ENCODE measurements at regions not wholly inside any gene's neighbourhood (a gene's known extent, or its start where the extent isn't known, plus 50 kb on each side); places are given as distances from the start of the nearest gene placed in this dataset.

DNA sequence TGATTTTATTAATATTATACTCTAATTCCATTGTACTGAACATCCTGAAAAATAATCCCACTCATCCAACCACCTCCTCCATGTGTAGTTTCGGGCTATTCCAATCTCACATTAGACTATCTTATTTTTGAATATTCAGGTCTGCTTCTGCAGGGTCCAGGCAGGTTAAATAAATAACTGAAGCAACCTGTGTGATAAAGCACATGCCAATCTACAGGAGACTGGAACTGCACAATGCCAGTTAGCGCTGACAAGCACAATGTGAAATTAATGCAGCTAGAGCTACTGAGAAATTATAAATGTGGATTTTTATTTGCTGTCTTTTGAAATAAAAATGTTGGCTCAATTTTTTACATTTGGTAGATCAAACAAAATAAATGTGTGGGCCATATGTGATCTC is 540.1 kb upstream of the ATXN8OS start:
- H3K27ac ChIP-seq (ENCODE audit: low read depth, low read length): no peak overlapping the region
- Mint-ChIP-seq H3K9me3 (ENCODE audit: unreplicated experiment) (no peaks in the 10 kb centered on the region), H3K4me3 (ENCODE audit: unreplicated experiment) (no peak overlapping the region), H3K36me3 (ENCODE audit: low read depth, unreplicated experiment) (no peaks in the 10 kb centered on the region), H3K4me1 (ENCODE audit: low read depth, unreplicated experiment) (peaks cover 3% of the 10 kb centered on the region), H3K27me3 (ENCODE audit: low read depth, unreplicated experiment) (no peaks in the 10 kb centered on the region), H3K27ac (ENCODE audit: unreplicated experiment) (no peak overlapping the region)
- H4K20me1 ChIP-seq (ENCODE audit: insufficient read depth, low read length): no peaks in the 10 kb centered on the region
- no peak overlapping the region for H3K4me2 ChIP-seq (ENCODE audit: low read length)
- H3K9me3 ChIP-seq (ENCODE audit: insufficient read depth, low read depth, low read length): no peaks in the 10 kb centered on the region
- no peak overlapping the region for H3K9ac ChIP-seq (ENCODE audit: low read length)
- DNase-seq (ENCODE audit: low read depth) (no peak), FAIRE-seq (no peak)
- H3K36me3 ChIP-seq (ENCODE audit: insufficient read depth, low read length): no peaks in the 10 kb centered on the region
- no peaks in the 10 kb centered on the region for H3K79me2 ChIP-seq (ENCODE audit: insufficient read depth, low read length)
- TF ChIP-seq, protein P1, sequence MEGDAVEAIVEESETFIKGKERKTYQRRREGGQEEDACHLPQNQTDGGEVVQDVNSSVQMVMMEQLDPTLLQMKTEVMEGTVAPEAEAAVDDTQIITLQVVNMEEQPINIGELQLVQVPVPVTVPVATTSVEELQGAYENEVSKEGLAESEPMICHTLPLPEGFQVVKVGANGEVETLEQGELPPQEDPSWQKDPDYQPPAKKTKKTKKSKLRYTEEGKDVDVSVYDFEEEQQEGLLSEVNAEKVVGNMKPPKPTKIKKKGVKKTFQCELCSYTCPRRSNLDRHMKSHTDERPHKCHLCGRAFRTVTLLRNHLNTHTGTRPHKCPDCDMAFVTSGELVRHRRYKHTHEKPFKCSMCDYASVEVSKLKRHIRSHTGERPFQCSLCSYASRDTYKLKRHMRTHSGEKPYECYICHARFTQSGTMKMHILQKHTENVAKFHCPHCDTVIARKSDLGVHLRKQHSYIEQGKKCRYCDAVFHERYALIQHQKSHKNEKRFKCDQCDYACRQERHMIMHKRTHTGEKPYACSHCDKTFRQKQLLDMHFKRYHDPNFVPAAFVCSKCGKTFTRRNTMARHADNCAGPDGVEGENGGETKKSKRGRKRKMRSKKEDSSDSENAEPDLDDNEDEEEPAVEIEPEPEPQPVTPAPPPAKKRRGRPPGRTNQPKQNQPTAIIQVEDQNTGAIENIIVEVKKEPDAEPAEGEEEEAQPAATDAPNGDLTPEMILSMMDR (IDR thresholded peaks at IDR 0.05; ENCODE audit: insufficient read depth, low read depth, low read length): no peak
- no peak for TF ChIP-seq EZH2 (IDR thresholded peaks at IDR 0.05; ENCODE audit: insufficient read depth, low read length)
- no peaks in the 10 kb centered on the region for H3K4me1 ChIP-seq (ENCODE audit: insufficient read depth, low read length)
- H2AFZ ChIP-seq (ENCODE audit: low read depth, low read length): no peak overlapping the region
- H3K27me3 ChIP-seq (ENCODE audit: insufficient read depth, low read length): peaks cover 3% of the 10 kb centered on the region
- no peak overlapping the region for H3K4me3 ChIP-seq (ENCODE audit: insufficient read depth, low read depth, low read length)

GRCh38 chr13:69566104-69566716 is 541.4 kb upstream of the ATXN8OS start:
- no peak overlapping the region for H3K9ac ChIP-seq (ENCODE audit: low read length)
- H2AFZ ChIP-seq (ENCODE audit: low read depth, low read length): no peak overlapping the region
- no peak overlapping the region for H3K4me3 ChIP-seq (ENCODE audit: insufficient read depth, low read depth, low read length)
- no peak overlapping the region for H3K27ac Mint-ChIP-seq (ENCODE audit: unreplicated experiment)
- no peaks in the 10 kb centered on the region for H3K9me3 Mint-ChIP-seq (ENCODE audit: unreplicated experiment)
- FAIRE-seq (no peak), DNase-seq (ENCODE audit: low read depth) (no peak)
- no peaks in the 10 kb centered on the region for H3K4me1 ChIP-seq (ENCODE audit: insufficient read depth, low read length)
- H3K27me3 ChIP-seq (ENCODE audit: insufficient read depth, low read length): peaks cover 3% of the 10 kb centered on the region
- no peak overlapping the region for H3K27ac ChIP-seq (ENCODE audit: low read depth, low read length)
- H3K4me2 ChIP-seq (ENCODE audit: low read length): no peak overlapping the region
- H4K20me1 ChIP-seq (ENCODE audit: insufficient read depth, low read length): no peaks in the 10 kb centered on the region
- H3K79me2 ChIP-seq (ENCODE audit: insufficient read depth, low read length): no peaks in the 10 kb centered on the region
- TF ChIP-seq, protein P1 (IDR thresholded peaks at IDR 0.05; ENCODE audit: insufficient read depth, low read depth, low read length): no peak
- no peak for TF ChIP-seq EZH2 (IDR thresholded peaks at IDR 0.05; ENCODE audit: insufficient read depth, low read length)
- H3K27me3 Mint-ChIP-seq (ENCODE audit: low read depth, unreplicated experiment): no peaks in the 10 kb centered on the region
- H3K36me3 Mint-ChIP-seq (ENCODE audit: low read depth, unreplicated experiment): no peaks in the 10 kb centered on the region
- no peaks in the 10 kb centered on the region for H3K36me3 ChIP-seq (ENCODE audit: insufficient read depth, low read length)
- H3K4me3 Mint-ChIP-seq (ENCODE audit: unreplicated experiment): no peak overlapping the region
- H3K4me1 Mint-ChIP-seq (ENCODE audit: low read depth, unreplicated experiment): peaks cover 3% of the 10 kb centered on the region
- no peaks in the 10 kb centered on the region for H3K9me3 ChIP-seq (ENCODE audit: insufficient read depth, low read depth, low read length)

DNA sequence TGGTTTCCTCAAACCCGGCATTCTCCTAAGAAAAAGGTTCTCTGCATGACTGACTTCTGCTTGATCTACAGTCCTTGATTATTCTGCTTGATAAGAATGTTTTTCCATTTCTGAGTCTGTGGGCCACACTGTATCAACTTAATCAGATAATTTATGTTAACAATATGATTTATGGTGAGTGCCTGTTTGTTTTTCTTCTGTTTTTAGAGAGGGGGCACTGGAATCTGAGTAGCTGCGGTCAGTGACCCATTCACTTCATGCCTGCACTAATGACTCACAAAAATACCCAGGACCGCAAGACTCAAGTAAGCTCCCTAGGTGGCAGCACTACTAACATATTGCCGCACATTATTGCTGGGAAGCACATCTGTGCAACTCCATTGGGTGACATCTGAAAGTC is 542.3 kb upstream of the ATXN8OS start:
- Histone ChIP-seq H3K27me3 (ENCODE audit: insufficient read depth, low read length) (peaks cover 3% of the 10 kb centered on the region), H2AFZ (ENCODE audit: low read depth, low read length) (no peak overlapping the region), H3K9me3 (ENCODE audit: insufficient read depth, low read depth, low read length) (no peaks in the 10 kb centered on the region), H3K27ac (ENCODE audit: low read depth, low read length) (no peak overlapping the region), H3K4me1 (ENCODE audit: insufficient read depth, low read length) (no peaks in the 10 kb centered on the region), H3K36me3 (ENCODE audit: insufficient read depth, low read length) (no peaks in the 10 kb centered on the region), H3K79me2 (ENCODE audit: insufficient read depth, low read length) (no peaks in the 10 kb centered on the region), H4K20me1 (ENCODE audit: insufficient read depth, low read length) (no peaks in the 10 kb centered on the region), H3K4me2 (ENCODE audit: low read length) (no peak overlapping the region), H3K9ac (ENCODE audit: low read length) (no peak overlapping the region), H3K4me3 (ENCODE audit: insufficient read depth, low read depth, low read length) (no peak overlapping the region)
- no peaks in the 10 kb centered on the region for H3K9me3 Mint-ChIP-seq (ENCODE audit: unreplicated experiment)
- H3K27me3 Mint-ChIP-seq (ENCODE audit: low read depth, unreplicated experiment): no peaks in the 10 kb centered on the region
- H3K4me3 Mint-ChIP-seq (ENCODE audit: unreplicated experiment): no peak overlapping the region
- peaks cover 3% of the 10 kb centered on the region for H3K4me1 Mint-ChIP-seq (ENCODE audit: low read depth, unreplicated experiment)
- H3K27ac Mint-ChIP-seq (ENCODE audit: unreplicated experiment): no peak overlapping the region
- FAIRE-seq (no peak), DNase-seq (ENCODE audit: low read depth) (peak; percentile 67)
- no peaks in the 10 kb centered on the region for H3K36me3 Mint-ChIP-seq (ENCODE audit: low read depth, unreplicated experiment)
- TF ChIP-seq, protein P1 (IDR thresholded peaks at IDR 0.05; ENCODE audit: insufficient read depth, low read depth, low read length): peak; percentile 45
- TF ChIP-seq EZH2 (IDR thresholded peaks at IDR 0.05; ENCODE audit: insufficient read depth, low read length): no peak
